HG03097 (cell line): ENCODE measurements at regions not wholly inside any gene's neighbourhood (a gene's known extent, or its start where the extent isn't known, plus 50 kb on each side); places are given as distances from the start of the nearest gene placed in this dataset.
"Not testable (repeated sequence)": the region's sequence is repeated elsewhere in the genome, so short reads cannot be mapped to it uniquely, and the experiment has no call there.

ENCODE experiments used
- ATAC-seq: cut with Tn5 transposase; IDR thresholded peaks from one replicate; pipeline ENCODE4 v1.9.1; 2021; ENCODE audit not compliant: unreplicated experiment, low FRiP score

GRCh38 chr18:78505851-78506461 is 473.7 kb upstream of the SALL3 start:
- no peak for ATAC-seq

GRCh38 chr18:78507217-78507616 is 472.4 kb upstream of the SALL3 start:
- ATAC-seq, result no peak

GRCh38 chr18:78508228-78508824 is 471.3 kb upstream of the SALL3 start:
- ATAC-seq, result not testable (repeated sequence)

- no peak for ATAC-seq
Measured at GRCh38 chr18:78510091-78510490, 469.5 kb upstream of the SALL3 start.

- no peak for ATAC-seq
Measured at GRCh38 chr18:78510636-78511035, 469.0 kb upstream of the SALL3 start.

- ATAC-seq, result no peak
Measured at GRCh38 chr18:78511666-78512601, 467.7 kb upstream of the SALL3 start.

GRCh38 chr18:78514910-78515670 is 464.5 kb upstream of the SALL3 start:
- ATAC-seq, result no peak

- ATAC-seq, result no peak
Measured at GRCh38 chr18:78517328-78517727, 462.3 kb upstream of the SALL3 start.

GRCh38 chr18:78517973-78518372 is 461.6 kb upstream of the SALL3 start:
- no peak for ATAC-seq

GRCh38 chr18:78518805-78519204 is 460.8 kb upstream of the SALL3 start:
- ATAC-seq, result no peak

GRCh38 chr18:78519394-78520062 is 460.1 kb upstream of the SALL3 start:
- ATAC-seq, result no peak

GRCh38 chr18:78521136-78521535 is 458.5 kb upstream of the SALL3 start:
- ATAC-seq, result no peak

- no peak for ATAC-seq
Measured at GRCh38 chr18:78521744-78522143, 457.9 kb upstream of the SALL3 start.

GRCh38 chr18:78522507-78522906 is 457.1 kb upstream of the SALL3 start:
- ATAC-seq, result no peak

GRCh38 chr18:78523850-78524249 is 455.8 kb upstream of the SALL3 start:
- ATAC-seq, result no peak

GRCh38 chr18:78525366-78526111 is 454.1 kb upstream of the SALL3 start:
- no peak for ATAC-seq

GRCh38 chr18:78526275-78526674 is 453.3 kb upstream of the SALL3 start:
- no peak for ATAC-seq

- ATAC-seq, result no peak
Measured at GRCh38 chr18:78526923-78527711, 452.5 kb upstream of the SALL3 start.

- no peak for ATAC-seq
Measured at GRCh38 chr18:78527984-78528383, 451.6 kb upstream of the SALL3 start.
